ENCODE measurements at regions not wholly inside any gene's neighbourhood (a gene's known extent, or its start where the extent isn't known, plus 50 kb on each side); places are given as distances from the start of the nearest gene placed in this dataset.

GRCh38 chr1:29704430-29704829, 468.1 kb downstream of the PTPRU start:
- DNase-seq (ENCODE audit: insufficient read length, low spot score) (no peak), FAIRE-seq (no peak)
- TF ChIP-seq SPI1 (IDR thresholded peaks at IDR 0.05; ENCODE audit: low read depth, low read length), result no peak
- TF ChIP-seq POU2F2 (IDR thresholded peaks at IDR 0.05; ENCODE audit: low read depth, low read length), result no peak
- TF ChIP-seq TAF1 (IDR thresholded peaks at IDR 0.05; ENCODE audit: low read depth, low read length), result no peak
- no peak for TF ChIP-seq PAX5 (IDR thresholded peaks at IDR 0.05; ENCODE audit: insufficient read depth, low read length, severe bottlenecking)
- no peak for TF ChIP-seq POLR2AphosphoS5 (IDR thresholded peaks at IDR 0.05; ENCODE audit: low read depth, low read length)
- no peak for TF ChIP-seq POLR2A (IDR thresholded peaks at IDR 0.05; ENCODE audit: low read depth, low read length)

- peak; percentile 44 for DNase-seq (ENCODE audit: insufficient read length, low spot score)
- no peak for TF ChIP-seq POLR2A (IDR thresholded peaks at IDR 0.05; ENCODE audit: low read depth, low read length)
- no peak for TF ChIP-seq TAF1 (IDR thresholded peaks at IDR 0.05; ENCODE audit: low read depth, low read length)
- TF ChIP-seq POLR2AphosphoS5 (IDR thresholded peaks at IDR 0.05; ENCODE audit: low read depth, low read length), result no peak
- TF ChIP-seq POU2F2 (IDR thresholded peaks at IDR 0.05; ENCODE audit: low read depth, low read length), result no peak
- no peak for TF ChIP-seq SPI1 (IDR thresholded peaks at IDR 0.05; ENCODE audit: low read depth, low read length)
- TF ChIP-seq PAX5 (IDR thresholded peaks at IDR 0.05; ENCODE audit: insufficient read depth, low read length, severe bottlenecking), result no peak
- FAIRE-seq, result peak; percentile 31
These were observed 467.5 kb downstream of the PTPRU start for GRCh38 chr1:29703596-29704370.

GRCh38 chr1:29700491-29700890, 464.2 kb downstream of the PTPRU start:
- no peak for DNase-seq (ENCODE audit: insufficient read length, low spot score)
- FAIRE-seq, result no peak
- TF ChIP-seq SPI1 (IDR thresholded peaks at IDR 0.05; ENCODE audit: low read depth, low read length), result no peak
- TF ChIP-seq POLR2AphosphoS5 (IDR thresholded peaks at IDR 0.05; ENCODE audit: low read depth, low read length), result no peak
- TF ChIP-seq POU2F2 (IDR thresholded peaks at IDR 0.05; ENCODE audit: low read depth, low read length), result no peak
- TF ChIP-seq POLR2A (IDR thresholded peaks at IDR 0.05; ENCODE audit: low read depth, low read length), result no peak
- no peak for TF ChIP-seq PAX5 (IDR thresholded peaks at IDR 0.05; ENCODE audit: insufficient read depth, low read length, severe bottlenecking)
- no peak for TF ChIP-seq TAF1 (IDR thresholded peaks at IDR 0.05; ENCODE audit: low read depth, low read length)

- FAIRE-seq, result no peak
- TF ChIP-seq PAX5 (IDR thresholded peaks at IDR 0.05; ENCODE audit: insufficient read depth, low read length, severe bottlenecking), result no peak
- TF ChIP-seq POLR2A (IDR thresholded peaks at IDR 0.05; ENCODE audit: low read depth, low read length), result no peak
- no peak for TF ChIP-seq TAF1 (IDR thresholded peaks at IDR 0.05; ENCODE audit: low read depth, low read length)
- TF ChIP-seq POU2F2 (IDR thresholded peaks at IDR 0.05; ENCODE audit: low read depth, low read length), result no peak
- DNase-seq (ENCODE audit: insufficient read length, low spot score), result no peak
These were observed 462.3 kb downstream of the PTPRU start for GRCh38 chr1:29698626-29699025.

GRCh38 chr1:29698033-29698432, 461.7 kb downstream of the PTPRU start:
- DNase-seq (ENCODE audit: insufficient read length, low spot score) (no peak), FAIRE-seq (no peak)
- no peak for TF ChIP-seq SPI1 (IDR thresholded peaks at IDR 0.05; ENCODE audit: low read depth, low read length)

- no peak for TF ChIP-seq POU2F2 (IDR thresholded peaks at IDR 0.05; ENCODE audit: low read depth, low read length)
- DNase-seq (ENCODE audit: insufficient read length, low spot score), result no peak
- no peak for FAIRE-seq
These were observed 461.1 kb downstream of the PTPRU start for GRCh38 chr1:29697391-29697780.

- no peak for DNase-seq (ENCODE audit: insufficient read length, low spot score)
- TF ChIP-seq PAX5 (IDR thresholded peaks at IDR 0.05; ENCODE audit: insufficient read depth, low read length, severe bottlenecking) (no peak), POU2F2 (IDR thresholded peaks at IDR 0.05; ENCODE audit: low read depth, low read length) (no peak), POLR2A (IDR thresholded peaks at IDR 0.05; ENCODE audit: low read depth, low read length) (no peak), SPI1 (IDR thresholded peaks at IDR 0.05; ENCODE audit: low read depth, low read length) (no peak), POLR2AphosphoS5 (IDR thresholded peaks at IDR 0.05; ENCODE audit: low read depth, low read length) (no peak), TAF1 (IDR thresholded peaks at IDR 0.05; ENCODE audit: low read depth, low read length) (no peak)
- no peak for FAIRE-seq
These were observed 460.5 kb downstream of the PTPRU start for GRCh38 chr1:29696656-29697390.

GRCh38 chr1:29695803-29696202, 459.5 kb downstream of the PTPRU start:
- DNase-seq (ENCODE audit: insufficient read length, low spot score) (no peak), FAIRE-seq (no peak)
- TF ChIP-seq POLR2A (IDR thresholded peaks at IDR 0.05; ENCODE audit: low read depth, low read length) (no peak), TAF1 (IDR thresholded peaks at IDR 0.05; ENCODE audit: low read depth, low read length) (no peak), POU2F2 (IDR thresholded peaks at IDR 0.05; ENCODE audit: low read depth, low read length) (no peak), PAX5 (IDR thresholded peaks at IDR 0.05; ENCODE audit: insufficient read depth, low read length, severe bottlenecking) (no peak), POLR2AphosphoS5 (IDR thresholded peaks at IDR 0.05; ENCODE audit: low read depth, low read length) (no peak), SPI1 (IDR thresholded peaks at IDR 0.05; ENCODE audit: low read depth, low read length) (no peak)

GRCh38 chr1:29695036-29695435, 458.7 kb downstream of the PTPRU start:
- FAIRE-seq (no peak), DNase-seq (ENCODE audit: insufficient read length, low spot score) (no peak)
- no peak for TF ChIP-seq TAF1 (IDR thresholded peaks at IDR 0.05; ENCODE audit: low read depth, low read length)
- no peak for TF ChIP-seq POU2F2 (IDR thresholded peaks at IDR 0.05; ENCODE audit: low read depth, low read length)
- no peak for TF ChIP-seq POLR2A (IDR thresholded peaks at IDR 0.05; ENCODE audit: low read depth, low read length)
- TF ChIP-seq POLR2AphosphoS5 (IDR thresholded peaks at IDR 0.05; ENCODE audit: low read depth, low read length), result no peak
- TF ChIP-seq SPI1 (IDR thresholded peaks at IDR 0.05; ENCODE audit: low read depth, low read length), result no peak
- TF ChIP-seq PAX5 (IDR thresholded peaks at IDR 0.05; ENCODE audit: insufficient read depth, low read length, severe bottlenecking), result no peak

GRCh38 chr1:29691499-29691898, 455.2 kb downstream of the PTPRU start:
- no peak for FAIRE-seq
- no peak for DNase-seq (ENCODE audit: insufficient read length, low spot score)
- no peak for TF ChIP-seq POLR2A (IDR thresholded peaks at IDR 0.05; ENCODE audit: low read depth, low read length)
- TF ChIP-seq PAX5 (IDR thresholded peaks at IDR 0.05; ENCODE audit: insufficient read depth, low read length, severe bottlenecking), result no peak
- TF ChIP-seq SPI1 (IDR thresholded peaks at IDR 0.05; ENCODE audit: low read depth, low read length), result no peak
- no peak for TF ChIP-seq TAF1 (IDR thresholded peaks at IDR 0.05; ENCODE audit: low read depth, low read length)
- no peak for TF ChIP-seq POU2F2 (IDR thresholded peaks at IDR 0.05; ENCODE audit: low read depth, low read length)
- TF ChIP-seq POLR2AphosphoS5 (IDR thresholded peaks at IDR 0.05; ENCODE audit: low read depth, low read length), result no peak
